Gastroesophageal sphincter (tissue), 4 donors: ENCODE measurements at regions not wholly inside any gene's neighbourhood (a gene's known extent, or its start where the extent isn't known, plus 50 kb on each side); places are given as distances from the start of the nearest gene placed in this dataset.

Source experiments
- ATAC-seq: fragments of 150-250 bp; one replicate; pipeline ENCODE4 v1.9.1; 2016; ENCODE audit warnings: mild to moderate bottlenecking, moderate library complexity
- H3K27ac ChIP-seq, 4 donors: fragments of 200-600 bp; sonication (generic) in 3 of 4; 1 replicate in 3 of 4; 2 replicates in 1 of 4; pipeline ENCODE4 v1.5.1; 2016 to 2019
- H3K27me3 ChIP-seq: fragments of 200-600 bp; sonication (generic); one replicate; pipeline ENCODE4 v1.5.1; 2019
- H3K36me3 ChIP-seq, 2 donors: fragments of 200-600 bp; sonication (generic); one replicate each; pipeline ENCODE4 v1.5.1; 2019; ENCODE audit warnings: control low read depth in 1 of 2
- H3K4me1 ChIP-seq, 3 donors: fragments of 200-600 bp; sonication (generic); 1 replicate in 2 of 3; 2 replicates in 1 of 3; pipeline ENCODE4 v1.5.1; 2016 to 2019; ENCODE audit warnings: control low read depth in 2 of 3
- H3K4me3 ChIP-seq, 2 donors: fragments of 200-600 bp; sonication (generic); one replicate each; pipeline ENCODE4 v1.5.1; 2019; ENCODE audit warnings: mild to moderate bottlenecking in 1 of 2, moderate library complexity in 1 of 2
- H3K9me3 ChIP-seq, 3 donors: fragments of 200-600 bp; sonication (generic); one replicate each; pipeline ENCODE4 v1.5.1; 2017 to 2019; ENCODE audit warnings: control low read depth in 2 of 3
- EP300 ChIP-seq: sonication (generic); formaldehyde crosslinking; IDR thresholded peaks from one replicate; pipeline ENCODE4 v1.6.1; 2017; ENCODE audit warnings: antibody characterized with exemption, mild to moderate bottlenecking
- POLR2A ChIP-seq, 2 donors: fragments of 450-650 bp; IDR thresholded peaks; one replicate each; pipeline ENCODE4 v1.6.1; 2017; ENCODE audit warnings: antibody characterized with exemption in 2 of 2, mild to moderate bottlenecking in 2 of 2, moderate library complexity in 1 of 2
- POLR2AphosphoS5 ChIP-seq: sonication (generic); formaldehyde crosslinking; IDR thresholded peaks from one replicate; pipeline ENCODE4 v1.6.1; 2017; ENCODE audit warnings: antibody characterized with exemption
- WGBS, 2 donors: methylation state at CpG; one replicate each; pipeline ENCODE4 v1.1.5; 2018; ENCODE audit warnings: low coverage in 1 of 2; 5-methylcytosine and 5-hydroxymethylcytosine counted together
- TF ChIP-seq, protein P1 (sequence below), 4 experiments: fragments of 200-600 bp in 2 of 4; fragments of 450-650 bp in 2 of 4; sonication (generic) in 1 of 4; IDR thresholded peaks; one replicate each; pipeline ENCODE4 v1.5.1; 2017 to 2019; ENCODE audit warnings: antibody characterized with exemption in 4 of 4, mild to moderate bottlenecking in 2 of 4, moderate library complexity in 2 of 4

DNA sequence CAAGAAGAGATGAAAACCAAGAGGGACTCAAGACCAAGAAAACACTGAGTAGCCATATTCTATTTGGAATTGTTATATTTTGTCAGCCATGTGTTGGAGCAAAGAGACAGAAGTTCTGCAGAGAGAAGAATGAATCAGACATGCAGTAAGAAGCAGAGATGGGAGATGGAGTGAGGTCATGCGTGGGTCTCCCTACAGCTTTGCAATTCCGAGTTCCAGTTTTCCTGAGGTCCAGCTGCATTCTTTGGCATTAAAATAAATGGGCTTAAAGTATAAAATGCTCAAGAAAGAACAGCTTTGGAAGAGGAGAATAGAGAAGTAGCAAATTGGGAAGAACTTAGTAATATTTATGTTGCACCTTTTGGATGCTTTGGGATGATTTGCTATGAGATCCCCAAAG is 361.6 kb downstream of the NPR3 start:
- no peaks in the 10 kb centered on the region for H3K4me1 ChIP-seq
- no peak for ATAC-seq
- WGBS, 2 donors, result 44 to 58% methylated on average over 2 of the region's 2 CpGs
- H3K9me3 ChIP-seq, result no peaks in the 10 kb centered on the region
- H3K4me3 ChIP-seq, result no peak overlapping the region
- no peaks in the 10 kb centered on the region for H3K27me3 ChIP-seq
- H3K27ac ChIP-seq, result no peak overlapping the region
- H3K36me3 ChIP-seq, result no peaks in the 10 kb centered on the region
- TF ChIP-seq POLR2A (IDR thresholded peaks at IDR 0.05) (no peak), EP300 (no peak), POLR2AphosphoS5 (no peak)
- TF ChIP-seq, protein P1, sequence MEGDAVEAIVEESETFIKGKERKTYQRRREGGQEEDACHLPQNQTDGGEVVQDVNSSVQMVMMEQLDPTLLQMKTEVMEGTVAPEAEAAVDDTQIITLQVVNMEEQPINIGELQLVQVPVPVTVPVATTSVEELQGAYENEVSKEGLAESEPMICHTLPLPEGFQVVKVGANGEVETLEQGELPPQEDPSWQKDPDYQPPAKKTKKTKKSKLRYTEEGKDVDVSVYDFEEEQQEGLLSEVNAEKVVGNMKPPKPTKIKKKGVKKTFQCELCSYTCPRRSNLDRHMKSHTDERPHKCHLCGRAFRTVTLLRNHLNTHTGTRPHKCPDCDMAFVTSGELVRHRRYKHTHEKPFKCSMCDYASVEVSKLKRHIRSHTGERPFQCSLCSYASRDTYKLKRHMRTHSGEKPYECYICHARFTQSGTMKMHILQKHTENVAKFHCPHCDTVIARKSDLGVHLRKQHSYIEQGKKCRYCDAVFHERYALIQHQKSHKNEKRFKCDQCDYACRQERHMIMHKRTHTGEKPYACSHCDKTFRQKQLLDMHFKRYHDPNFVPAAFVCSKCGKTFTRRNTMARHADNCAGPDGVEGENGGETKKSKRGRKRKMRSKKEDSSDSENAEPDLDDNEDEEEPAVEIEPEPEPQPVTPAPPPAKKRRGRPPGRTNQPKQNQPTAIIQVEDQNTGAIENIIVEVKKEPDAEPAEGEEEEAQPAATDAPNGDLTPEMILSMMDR (IDR thresholded peaks at IDR 0.05), result no peak

DNA sequence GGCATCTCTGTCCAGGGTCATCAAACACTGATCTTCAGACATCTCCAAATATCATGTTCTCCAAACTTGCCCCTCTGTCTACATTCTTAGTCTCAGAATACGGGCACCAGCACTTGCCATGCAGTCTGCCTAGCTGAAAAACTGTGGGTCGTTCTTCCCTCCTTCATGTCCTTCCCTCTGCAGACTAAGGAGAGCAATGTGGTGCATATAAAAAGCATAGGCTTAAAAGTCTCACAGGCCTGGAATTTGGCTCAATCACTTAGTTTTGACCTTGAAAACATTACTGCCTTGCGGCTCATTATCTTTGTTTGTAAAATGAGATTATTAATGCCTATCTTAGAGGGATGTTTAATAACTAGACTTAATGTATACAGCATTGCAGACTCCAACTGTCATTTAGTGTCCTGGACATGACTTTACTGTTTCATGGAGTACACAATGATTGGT is 362.8 kb downstream of the NPR3 start:
- Histone ChIP-seq H3K9me3 (no peaks in the 10 kb centered on the region), H3K36me3 (no peaks in the 10 kb centered on the region), H3K4me3 (no peak overlapping the region), H3K27me3 (no peaks in the 10 kb centered on the region), H3K27ac (no peak overlapping the region), H3K4me1 (peaks cover 0 to 1% (median 0%) of the 10 kb centered on the region in 3 donors)
- WGBS, 2 donors, result 60 to 63% methylated on average over 3 of the region's 3 CpGs
- ATAC-seq, result no peak
- TF ChIP-seq POLR2AphosphoS5, result no peak

DNA sequence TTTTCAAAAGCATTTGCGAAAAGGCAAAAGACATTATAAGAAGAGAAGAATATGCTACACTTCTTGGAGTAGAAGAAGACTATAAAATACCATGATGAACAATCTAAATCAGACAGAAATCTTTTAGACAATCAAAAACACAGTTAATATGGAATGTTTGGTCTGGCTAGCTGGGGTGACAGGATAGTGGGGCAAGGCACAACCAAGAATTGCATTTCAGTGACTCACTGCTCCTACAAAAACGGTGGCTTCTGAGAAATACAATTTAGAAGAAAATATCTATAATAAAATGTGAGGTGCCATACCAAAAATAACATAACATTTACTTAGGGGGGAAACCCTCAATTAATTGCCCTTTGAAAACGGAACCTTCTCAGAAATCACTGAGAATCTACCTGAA is 363.4 kb downstream of the NPR3 start:
- H3K9me3 ChIP-seq, result no peaks in the 10 kb centered on the region
- no peak overlapping the region for H3K27ac ChIP-seq
- H3K36me3 ChIP-seq, result no peaks in the 10 kb centered on the region
- 62 to 68% methylated on average over 3 of the region's 3 CpGs for WGBS, 2 donors
- no peak overlapping the region for H3K4me3 ChIP-seq
- no peak for TF ChIP-seq POLR2AphosphoS5
- TF ChIP-seq POLR2A (IDR thresholded peaks at IDR 0.05), result no peak
- TF ChIP-seq EP300, result no peak
- TF ChIP-seq, protein P1 (IDR thresholded peaks at IDR 0.05), result no peak
- ATAC-seq, result no peak
- peaks cover 0 to 4% (median 0%) of the 10 kb centered on the region in 3 donors for H3K4me1 ChIP-seq
- H3K27me3 ChIP-seq, result no peaks in the 10 kb centered on the region

DNA sequence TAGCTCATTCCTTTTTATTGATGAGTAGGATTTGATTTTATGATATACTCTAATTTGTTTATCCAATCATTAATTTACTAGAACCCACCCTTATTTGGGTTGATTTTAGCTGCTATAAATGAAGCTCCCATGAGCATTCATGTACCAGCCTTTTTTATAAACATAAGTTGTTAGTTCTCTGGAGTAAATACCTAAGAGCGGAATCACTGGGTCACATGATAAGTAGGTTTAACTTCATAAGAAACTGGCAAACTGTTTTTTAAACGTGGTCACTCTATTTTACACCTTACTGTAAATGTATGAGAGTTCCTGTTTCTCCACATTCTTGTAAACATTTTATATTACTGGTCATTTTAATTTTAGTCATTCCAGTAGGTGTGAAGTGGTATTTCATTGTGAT is 364.6 kb downstream of the NPR3 start:
- 59 to 69% methylated on average over 2 of the region's 2 CpGs for WGBS, 2 donors
- ATAC-seq, result no peak
- no peaks in the 10 kb centered on the region for H3K36me3 ChIP-seq
- H3K4me1 ChIP-seq, result peaks cover 0 to 4% (median 0%) of the 10 kb centered on the region in 3 donors
- no peak overlapping the region for H3K27ac ChIP-seq
- no peak overlapping the region for H3K4me3 ChIP-seq
- TF ChIP-seq EP300, result no peak
- TF ChIP-seq, protein P1 (IDR thresholded peaks at IDR 0.05), result no peak
- TF ChIP-seq POLR2AphosphoS5, result no peak
- no peak for TF ChIP-seq POLR2A (IDR thresholded peaks at IDR 0.05)
- no peaks in the 10 kb centered on the region for H3K9me3 ChIP-seq
- H3K27me3 ChIP-seq, result no peaks in the 10 kb centered on the region

- Histone ChIP-seq H3K27ac (no peak overlapping the region), H3K4me1 (peaks cover 0 to 4% (median 0%) of the 10 kb centered on the region in 3 donors), H3K4me3 (no peak overlapping the region), H3K27me3 (no peaks in the 10 kb centered on the region), H3K9me3 (no peaks in the 10 kb centered on the region), H3K36me3 (no peaks in the 10 kb centered on the region)
- TF ChIP-seq, protein P1 (IDR thresholded peaks at IDR 0.05), result no peak
- TF ChIP-seq POLR2AphosphoS5, result peak; percentile 7
- ATAC-seq, result peak; percentile 50
Measured at GRCh38 chr5:33079548-33079947, 361.2 kb upstream of the TARS1 start.

DNA sequence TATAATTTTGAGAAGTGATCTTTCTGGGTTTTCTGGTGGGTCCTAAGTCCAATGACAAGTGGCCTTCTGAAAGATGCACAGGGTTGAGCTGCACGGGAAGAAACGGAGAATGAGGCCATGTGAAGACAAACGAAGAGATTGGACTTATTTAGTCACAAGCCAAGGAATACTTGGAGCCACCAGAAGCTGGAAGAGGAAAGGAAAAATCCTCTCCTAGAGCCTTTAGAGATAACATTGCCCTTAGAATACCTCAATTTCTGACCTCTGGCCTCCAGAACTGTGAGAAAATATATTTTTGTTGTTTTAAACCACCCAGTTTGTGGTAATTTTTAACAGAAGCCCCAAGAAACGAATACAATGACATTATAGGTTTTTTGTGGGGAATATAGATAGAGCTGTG is 360.5 kb upstream of the TARS1 start:
- Histone ChIP-seq H3K36me3 (no peaks in the 10 kb centered on the region), H3K4me3 (no peak overlapping the region), H3K27ac (no peak overlapping the region), H3K4me1 (peaks cover 0 to 4% (median 0%) of the 10 kb centered on the region in 3 donors), H3K9me3 (no peaks in the 10 kb centered on the region), H3K27me3 (no peaks in the 10 kb centered on the region)
- no peak for ATAC-seq
- WGBS, 2 donors, result 57 to 75% methylated on average over 3 to 4 of the region's 4 CpGs
- TF ChIP-seq POLR2AphosphoS5, result no peak
- TF ChIP-seq POLR2A (IDR thresholded peaks at IDR 0.05), result no peak
- no peak for TF ChIP-seq EP300
- TF ChIP-seq, protein P1 (IDR thresholded peaks at IDR 0.05), result no peak
